RKO (cell line): ENCODE measurements at regions not wholly inside any gene's neighbourhood (a gene's known extent, or its start where the extent isn't known, plus 50 kb on each side); places are given as distances from the start of the nearest gene placed in this dataset.
A peak's percentile ranks its signal among the peaks of the same experiment; 100 is the strongest.
"Not testable (repeated sequence)": the region's sequence is repeated elsewhere in the genome, so short reads cannot be mapped to it uniquely, and the experiment has no call there.

Experiments used
- DNase-seq: peaks from one replicate; pipeline ENCODE4 v3.0.0-alpha.2; 2016; ENCODE audit warnings: low spot score

DNA sequence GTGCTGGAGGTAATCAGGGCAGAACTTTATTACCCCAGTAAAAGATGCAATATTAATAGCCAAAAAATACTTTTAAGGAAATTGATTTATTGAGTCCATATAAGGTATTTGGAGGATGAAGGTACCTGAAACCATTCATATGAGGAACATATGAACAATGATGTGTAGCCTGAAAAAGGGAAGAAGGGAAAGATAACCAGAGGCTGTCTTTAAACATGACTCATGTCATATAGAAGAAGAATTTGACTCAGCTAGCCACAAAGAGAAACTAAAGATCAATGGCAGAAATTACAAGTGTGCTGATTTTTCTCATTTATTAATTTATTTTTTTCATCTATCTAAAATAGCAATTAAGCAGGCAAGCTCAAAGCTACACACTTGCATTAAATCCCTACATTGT is 136.2 kb upstream of the DUSP10 start:
- DNase-seq, result no peak

- DNase-seq, result no peak
Measured at GRCh38 chr1:221877311-221877710, 135.4 kb upstream of the DUSP10 start.

- DNase-seq, result no peak
Measured at GRCh38 chr1:221875004-221875330, 133.1 kb upstream of the DUSP10 start.

GRCh38 chr1:221874285-221875003 is 132.6 kb upstream of the DUSP10 start:
- DNase-seq, result no peak

DNA sequence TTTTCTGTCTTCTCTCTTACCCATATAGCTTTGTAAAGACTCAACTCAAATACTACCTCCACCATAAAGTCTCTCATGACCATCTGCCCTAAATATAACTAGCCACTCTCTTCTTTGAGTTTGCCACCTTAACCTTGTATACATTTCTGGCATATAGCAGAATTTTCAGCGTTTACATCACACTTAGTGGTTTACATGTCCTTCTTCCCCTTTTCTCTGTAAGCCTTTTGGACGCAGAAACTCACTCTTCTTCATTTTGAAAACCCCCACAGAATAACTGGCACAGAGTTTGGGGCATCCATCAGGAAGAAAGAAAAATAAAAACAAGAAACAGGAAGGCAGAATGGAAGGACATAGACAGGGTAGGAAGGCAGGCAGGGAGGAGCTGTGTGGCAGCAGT is 131.8 kb upstream of the DUSP10 start:
- no peak for DNase-seq

DNA sequence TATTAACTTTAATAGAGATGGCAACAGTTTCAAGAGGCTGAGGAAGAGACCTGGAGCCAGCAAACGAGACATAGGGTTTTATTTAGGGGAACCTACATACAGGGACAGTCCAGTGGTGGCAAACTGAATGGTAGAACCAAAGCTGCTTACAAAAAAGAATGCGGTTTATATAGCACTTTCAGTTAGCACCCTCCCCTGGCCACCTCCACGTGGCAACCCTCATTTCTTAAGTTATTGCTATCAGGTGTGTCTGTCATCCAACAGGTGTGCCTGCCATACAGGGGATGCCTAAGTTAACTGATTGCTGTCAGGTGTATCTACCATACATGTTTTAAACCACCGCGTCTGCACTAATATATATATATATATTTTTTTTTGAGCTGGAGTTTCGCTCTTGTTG is 129.2 kb upstream of the DUSP10 start:
- no peak for DNase-seq

GRCh38 chr1:221869779-221870178 is 127.9 kb upstream of the DUSP10 start:
- DNase-seq, result no peak

DNA sequence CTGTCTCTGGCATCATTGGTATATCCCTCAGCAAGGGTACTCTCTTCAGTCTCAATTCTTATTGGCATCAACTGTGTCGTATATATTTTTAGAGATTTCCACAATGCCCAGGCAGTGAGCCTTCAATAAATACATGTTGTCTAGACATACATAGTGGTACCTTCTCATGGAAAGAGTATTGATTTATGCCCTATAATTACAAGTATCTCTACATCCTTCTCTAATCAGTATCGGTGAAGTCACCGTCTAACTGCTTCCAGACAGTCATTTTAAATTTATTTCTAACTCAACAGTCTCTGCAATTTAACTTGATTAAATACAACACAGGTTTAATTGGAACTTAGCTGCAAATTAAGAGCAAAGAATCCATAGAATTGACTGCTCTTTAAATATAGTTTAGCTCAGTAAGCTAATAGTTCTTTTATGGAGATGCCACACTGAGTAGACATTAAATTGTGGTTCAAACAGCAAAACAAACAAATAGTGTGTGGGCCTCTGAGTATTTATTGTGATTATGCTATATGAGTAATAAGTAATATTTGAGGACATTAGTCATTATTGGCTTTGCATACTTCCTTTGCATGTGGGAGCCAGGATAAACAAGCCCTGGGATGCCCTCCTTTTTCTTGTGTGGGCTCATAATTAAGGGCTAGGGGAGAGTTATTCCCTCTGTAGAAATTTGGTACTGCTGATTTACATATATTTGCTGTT is 126.9 kb upstream of the DUSP10 start:
- DNase-seq, result peak; percentile 11

DNA sequence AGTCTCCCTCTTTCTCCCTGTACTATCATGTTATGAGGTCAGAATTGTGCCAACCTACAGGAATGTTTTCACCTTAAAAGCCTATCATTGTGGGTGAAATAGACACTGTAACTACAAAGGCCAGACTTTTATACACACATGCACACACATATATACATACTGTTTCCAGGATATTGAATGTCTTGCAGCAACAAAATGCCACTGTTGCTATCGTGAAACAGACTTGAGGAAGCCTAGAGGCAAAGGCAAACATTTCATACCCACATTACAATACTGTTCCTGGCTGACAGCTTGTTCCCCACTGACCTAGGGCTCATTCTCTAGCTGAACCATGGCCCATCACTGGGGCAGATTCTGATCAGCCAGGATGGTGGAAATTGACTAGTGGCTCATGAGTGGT is 125.1 kb upstream of the DUSP10 start:
- DNase-seq, result no peak

- DNase-seq, result no peak
Measured at GRCh38 chr1:221865808-221866207, 123.9 kb upstream of the DUSP10 start.

DNA sequence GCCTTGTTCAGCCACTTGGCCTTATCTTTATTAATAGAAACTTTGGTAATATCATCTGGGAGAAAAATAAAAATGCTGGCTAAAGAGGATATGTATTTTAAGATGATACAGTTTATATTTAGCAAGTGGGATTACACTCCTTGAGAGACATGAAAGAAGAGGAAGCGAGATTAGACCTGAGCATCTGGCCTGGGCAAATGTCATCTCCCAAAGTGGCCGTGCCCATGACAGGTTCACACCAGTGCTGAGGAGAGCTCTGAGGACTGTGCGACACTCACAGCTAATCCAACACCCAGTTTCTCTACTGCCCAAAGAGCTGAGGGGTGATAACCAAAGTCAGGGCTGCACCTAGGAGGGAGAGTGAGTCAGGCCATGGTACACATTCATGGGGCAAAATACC is 121.7 kb upstream of the DUSP10 start:
- DNase-seq, result no peak

- DNase-seq, result no peak
Measured at GRCh38 chr1:221862971-221863370, 121.1 kb upstream of the DUSP10 start.

DNA sequence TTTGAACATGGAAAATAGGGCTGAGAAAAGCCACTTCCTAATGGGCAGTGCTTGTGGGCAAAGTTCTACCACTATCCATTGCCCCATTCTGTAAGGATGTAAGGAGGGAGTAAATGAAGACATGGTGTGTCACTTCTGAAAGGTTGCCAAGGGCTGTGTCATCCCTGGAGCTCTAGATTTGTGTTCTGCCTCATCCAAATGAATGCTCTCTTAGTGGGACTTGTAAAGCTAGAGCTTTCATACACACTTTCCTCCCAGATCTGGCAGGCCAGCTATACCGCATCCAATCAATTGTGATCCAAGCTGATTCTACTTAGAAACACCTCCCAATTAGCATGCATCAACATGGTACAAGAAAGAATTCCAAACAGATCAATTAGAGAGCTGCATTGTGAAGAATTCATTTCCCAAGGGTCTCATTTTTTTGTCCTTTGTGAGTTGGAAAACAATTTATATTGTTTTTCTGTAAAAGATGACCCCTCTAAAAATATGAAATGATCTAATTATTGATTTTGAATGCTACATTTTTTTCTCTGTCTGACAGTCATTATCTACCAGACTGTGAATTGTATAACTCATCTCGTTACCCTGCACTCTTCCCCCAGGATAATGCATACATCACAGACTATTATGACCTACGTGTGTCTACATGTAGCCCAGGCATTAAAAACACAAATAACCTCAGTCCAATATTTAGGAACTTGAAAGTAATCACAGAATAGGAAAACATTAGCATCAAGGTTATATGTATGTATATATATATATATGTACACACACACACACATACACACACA is 117.1 kb upstream of the DUSP10 start:
- peak; percentile 65 for DNase-seq

DNA sequence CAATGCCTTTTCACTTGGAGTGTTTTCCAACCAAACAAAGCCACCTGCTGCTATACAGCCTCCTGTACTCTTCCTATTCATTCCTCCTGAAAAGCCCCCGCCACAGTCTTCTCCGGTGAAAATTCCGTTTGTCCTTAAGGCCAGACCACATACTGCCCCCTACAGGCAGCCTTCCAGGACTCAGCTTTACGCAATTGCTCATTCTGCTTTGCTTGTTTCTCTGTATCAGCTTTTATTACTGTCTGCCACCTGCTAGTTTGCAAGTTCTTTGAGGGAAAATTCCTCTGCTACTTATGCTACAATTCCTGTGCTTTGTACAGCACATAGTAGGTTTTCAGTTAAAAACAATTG is 115.2 kb upstream of the DUSP10 start:
- DNase-seq, result not testable (repeated sequence)

DNA sequence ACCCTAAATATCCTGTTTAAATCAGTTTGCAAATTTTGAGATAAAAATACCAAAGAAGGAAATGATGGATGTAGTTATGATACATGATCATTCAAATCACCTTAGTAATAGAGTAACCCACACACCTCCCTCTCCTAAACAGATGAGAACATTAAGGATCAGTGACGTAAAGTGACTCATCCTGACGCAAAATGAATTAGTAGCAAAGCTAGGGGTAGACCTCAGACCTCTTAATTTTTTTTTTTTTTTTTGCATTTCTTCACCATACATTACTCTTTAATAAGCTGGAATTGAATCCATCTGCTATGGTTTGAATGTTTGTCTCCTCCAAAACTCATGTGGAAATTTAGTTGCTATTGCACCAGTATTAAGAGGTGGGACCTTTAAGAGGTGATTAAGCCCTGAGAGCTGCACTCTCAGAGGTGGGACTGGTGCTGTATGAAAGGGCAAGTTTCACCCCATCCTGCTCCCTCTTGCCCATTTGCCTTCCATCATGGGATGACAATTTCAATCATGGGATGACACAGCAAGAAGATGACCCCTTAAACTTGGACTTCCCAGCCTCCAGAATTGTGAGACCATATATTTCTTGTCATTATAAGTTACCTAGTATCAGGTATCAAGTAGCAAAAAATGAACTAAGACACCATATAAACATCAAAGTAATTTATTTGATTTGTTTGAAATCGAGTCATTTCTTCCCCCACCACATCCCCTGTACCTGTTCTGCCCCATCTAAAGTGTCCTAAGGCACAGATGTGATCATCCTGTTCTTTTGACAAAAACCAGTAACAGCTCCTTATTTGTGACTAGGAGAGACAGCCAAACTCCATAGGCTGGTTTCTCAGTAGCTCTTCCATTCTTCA is 114.6 kb upstream of the DUSP10 start:
- DNase-seq, result peak; percentile 11

- DNase-seq, result no peak
Measured at GRCh38 chr1:221855156-221855555, 113.3 kb upstream of the DUSP10 start.

- no peak for DNase-seq
Measured at GRCh38 chr1:221851336-221851735, 109.4 kb upstream of the DUSP10 start.

DNA sequence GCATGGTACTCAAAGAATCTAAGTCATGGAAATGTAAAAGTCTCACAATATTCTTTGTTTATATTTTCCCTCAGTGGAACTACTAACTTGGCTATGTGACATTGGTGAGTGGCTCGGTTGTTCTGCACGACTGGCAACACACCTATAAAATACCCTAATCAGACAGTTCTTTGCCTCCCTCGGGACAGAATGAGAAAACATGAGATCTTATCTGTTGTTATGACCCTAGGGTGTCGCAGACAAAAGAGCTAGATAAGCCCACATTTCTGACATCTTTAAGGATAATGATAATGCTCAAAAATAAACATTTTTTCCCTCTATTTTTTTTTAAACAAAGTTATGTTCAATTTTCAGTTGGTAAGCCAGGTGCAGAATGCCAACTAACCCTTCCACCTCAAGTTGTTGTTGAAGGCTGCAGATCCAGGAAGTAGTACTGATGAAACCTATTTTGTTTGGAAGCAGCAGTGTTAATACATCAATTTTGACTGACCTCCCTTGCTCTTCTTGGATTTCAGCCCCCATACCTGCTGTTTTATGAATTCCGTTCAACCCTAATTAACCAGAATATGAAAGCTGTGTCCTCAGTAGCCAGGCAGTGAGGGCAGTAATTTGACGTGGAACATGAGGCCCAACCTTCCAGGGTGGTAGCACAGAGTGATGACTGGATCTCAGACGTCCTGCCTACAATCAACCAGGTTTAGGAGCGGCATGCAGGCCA is 108.7 kb upstream of the DUSP10 start:
- DNase-seq, result no peak

DNA sequence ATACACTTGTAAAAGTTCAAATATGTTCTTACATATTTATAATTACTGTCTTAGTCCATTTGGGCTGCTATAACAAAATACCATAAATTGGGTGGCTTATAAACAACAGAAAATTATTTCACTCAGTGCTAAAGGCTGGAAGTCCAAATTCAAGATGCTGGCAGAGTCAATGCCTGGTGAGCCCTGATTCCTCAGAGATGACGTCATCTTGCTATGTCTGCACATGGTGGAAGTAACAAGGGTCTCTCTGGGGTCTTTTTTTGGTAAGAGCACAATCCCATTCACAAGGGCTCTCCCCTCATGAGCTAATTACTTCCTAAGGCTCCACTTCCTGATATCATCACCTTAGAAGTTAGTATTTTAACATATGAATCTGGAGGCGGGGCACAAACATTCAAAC is 108.0 kb upstream of the DUSP10 start:
- no peak for DNase-seq

DNA sequence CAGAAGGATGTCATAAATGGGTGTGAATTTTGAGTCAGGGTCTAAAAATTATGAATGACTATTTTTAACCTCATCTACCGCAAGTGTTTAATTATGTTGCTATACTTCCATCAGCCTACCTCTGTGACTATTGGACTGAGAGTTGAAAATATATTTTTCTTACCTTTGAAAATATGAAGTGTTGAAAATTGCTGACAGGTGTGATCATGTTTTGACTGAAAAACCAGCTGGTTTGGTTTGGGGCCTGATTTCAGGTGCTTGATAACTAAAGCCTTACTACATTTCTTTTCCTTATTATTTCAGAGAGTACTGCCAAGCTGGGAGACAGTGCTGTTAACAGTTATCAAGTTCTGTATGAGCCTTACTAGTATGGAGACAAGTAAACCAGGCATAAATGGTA is 107.2 kb upstream of the DUSP10 start:
- no peak for DNase-seq

- no peak for DNase-seq
Measured at GRCh38 chr1:221847676-221848075, 105.8 kb upstream of the DUSP10 start.
